GM23338 (cell line): ENCODE measurements at regions not wholly inside any gene's neighbourhood (a gene's known extent, or its start where the extent isn't known, plus 50 kb on each side); places are given as distances from the start of the nearest gene placed in this dataset.

Source experiments
- EZH2phosphoT487 ChIP-seq: fragments of 200-600 bp; sonication (generic); IDR thresholded peaks from one replicate; pipeline ENCODE4 v1.8.1; 2018; ENCODE audit warnings: antibody characterized with exemption; ENCODE audit not compliant: unreplicated experiment
- JUNB ChIP-seq: IDR thresholded peaks from one replicate; pipeline ENCODE4 v1.6.1; 2016; ENCODE audit warnings: antibody characterized with exemption; ENCODE audit not compliant: unreplicated experiment
- POLR2AphosphoS5 ChIP-seq: IDR thresholded peaks from 2 replicates; pipeline ENCODE4 v1.6.1; 2016; ENCODE audit warnings: antibody characterized with exemption, low read depth
- TF ChIP-seq, protein P1 (sequence below), 2 experiments: fragments of 200-600 bp in 1 of 2; sonication (generic) in 1 of 2; conservative IDR thresholded peaks; 2 replicates each; pipeline versions ENCODE4 v1.5.1 to v1.6.1; 2016 to 2017; ENCODE audit warnings: antibody characterized with exemption in 2 of 2, low read depth in 2 of 2, mild to moderate bottlenecking in 2 of 2, moderate library complexity in 1 of 2

DNA sequence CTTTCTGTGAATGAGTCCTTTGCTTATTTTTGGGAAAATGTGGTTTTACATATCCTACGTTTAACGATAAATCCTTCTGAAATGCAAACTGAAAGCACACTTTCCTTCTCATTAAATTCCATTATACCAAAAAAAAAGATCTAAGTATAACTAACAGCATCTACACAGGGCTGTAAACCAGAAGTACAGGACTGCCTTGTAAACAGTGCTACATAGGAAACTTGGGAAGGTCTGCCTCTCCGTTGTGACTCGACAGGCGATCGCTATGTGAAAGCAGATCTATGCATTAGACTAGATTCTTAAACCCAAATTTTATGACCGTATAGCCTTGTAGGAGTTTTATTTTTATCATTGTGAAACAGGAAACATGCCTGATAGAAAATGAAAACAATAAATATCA lies 690.5 kb downstream of the ARHGAP15 start:
- no peak for TF ChIP-seq POLR2AphosphoS5
- TF ChIP-seq, protein P1, sequence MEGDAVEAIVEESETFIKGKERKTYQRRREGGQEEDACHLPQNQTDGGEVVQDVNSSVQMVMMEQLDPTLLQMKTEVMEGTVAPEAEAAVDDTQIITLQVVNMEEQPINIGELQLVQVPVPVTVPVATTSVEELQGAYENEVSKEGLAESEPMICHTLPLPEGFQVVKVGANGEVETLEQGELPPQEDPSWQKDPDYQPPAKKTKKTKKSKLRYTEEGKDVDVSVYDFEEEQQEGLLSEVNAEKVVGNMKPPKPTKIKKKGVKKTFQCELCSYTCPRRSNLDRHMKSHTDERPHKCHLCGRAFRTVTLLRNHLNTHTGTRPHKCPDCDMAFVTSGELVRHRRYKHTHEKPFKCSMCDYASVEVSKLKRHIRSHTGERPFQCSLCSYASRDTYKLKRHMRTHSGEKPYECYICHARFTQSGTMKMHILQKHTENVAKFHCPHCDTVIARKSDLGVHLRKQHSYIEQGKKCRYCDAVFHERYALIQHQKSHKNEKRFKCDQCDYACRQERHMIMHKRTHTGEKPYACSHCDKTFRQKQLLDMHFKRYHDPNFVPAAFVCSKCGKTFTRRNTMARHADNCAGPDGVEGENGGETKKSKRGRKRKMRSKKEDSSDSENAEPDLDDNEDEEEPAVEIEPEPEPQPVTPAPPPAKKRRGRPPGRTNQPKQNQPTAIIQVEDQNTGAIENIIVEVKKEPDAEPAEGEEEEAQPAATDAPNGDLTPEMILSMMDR (conservative IDR thresholded peaks at IDR 0.05; ENCODE audit: low read depth in 2 of 2): no peak
- no peak for TF ChIP-seq EZH2phosphoT487
- TF ChIP-seq JUNB: no peak
